Mesothelial cell of epicardium (in vitro differentiated cells): ENCODE measurements at regions not wholly inside any gene's neighbourhood (a gene's known extent, or its start where the extent isn't known, plus 50 kb on each side); places are given as distances from the start of the nearest gene placed in this dataset.

Experiments used
- DNase-seq, 2 experiments: peaks; one replicate each; pipeline ENCODE4 v3.0.0; 2021; ENCODE audit warnings: low spot score in 2 of 2; ENCODE audit not compliant: unreplicated experiment in 2 of 2
- H3K27ac Mint-ChIP-seq: 2 replicates; pipeline ENCODE4 v1.8.0; 2021; ENCODE audit warnings: mixed read lengths
- H3K27me3 Mint-ChIP-seq: 2 replicates; pipeline ENCODE4 v1.8.0; 2021; ENCODE audit warnings: low read depth, mixed read lengths
- H3K36me3 Mint-ChIP-seq: 2 replicates; pipeline ENCODE4 v1.8.0; 2021; ENCODE audit warnings: mixed read lengths
- H3K4me1 Mint-ChIP-seq: 2 replicates; pipeline ENCODE4 v1.8.0; 2021; ENCODE audit warnings: mixed read lengths
- H3K4me3 Mint-ChIP-seq: 2 replicates; pipeline ENCODE4 v1.8.0; 2021; ENCODE audit warnings: mild to moderate bottlenecking, moderate library complexity, mixed read lengths
- H3K9me3 Mint-ChIP-seq: 2 replicates; pipeline ENCODE4 v1.8.0; 2021; ENCODE audit warnings: mixed read lengths
- CTCF ChIP-seq: fragments of 200-600 bp; sonication (generic); IDR thresholded peaks from one replicate; pipeline ENCODE4 v1.5.0; 2021; ENCODE audit warnings: antibody characterized with exemption; ENCODE audit not compliant: unreplicated experiment

GRCh38 chr2:78592491-78592890 is 433.0 kb upstream of the REG3G start:
- H3K27me3 Mint-ChIP-seq: no peaks in the 10 kb centered on the region
- no peaks in the 10 kb centered on the region for H3K36me3 Mint-ChIP-seq
- H3K4me3 Mint-ChIP-seq: no peak overlapping the region
- no peak for DNase-seq
- H3K4me1 Mint-ChIP-seq: no peaks in the 10 kb centered on the region
- H3K9me3 Mint-ChIP-seq: peaks cover 11% of the 10 kb centered on the region
- no peak overlapping the region for H3K27ac Mint-ChIP-seq
- no peak for TF ChIP-seq CTCF

GRCh38 chr2:78601113-78601512 is 424.4 kb upstream of the REG3G start:
- H3K4me1 Mint-ChIP-seq: no peaks in the 10 kb centered on the region
- H3K36me3 Mint-ChIP-seq: no peaks in the 10 kb centered on the region
- no peak overlapping the region for H3K4me3 Mint-ChIP-seq
- no peak for TF ChIP-seq CTCF
- H3K27me3 Mint-ChIP-seq: no peaks in the 10 kb centered on the region
- peaks cover 7% of the 10 kb centered on the region for H3K9me3 Mint-ChIP-seq
- no peak for DNase-seq
- no peak overlapping the region for H3K27ac Mint-ChIP-seq

- no peaks in the 10 kb centered on the region for H3K36me3 Mint-ChIP-seq
- no peaks in the 10 kb centered on the region for H3K27me3 Mint-ChIP-seq
- no peak overlapping the region for H3K4me3 Mint-ChIP-seq
- no peaks in the 10 kb centered on the region for H3K4me1 Mint-ChIP-seq
- no peak for DNase-seq
- H3K9me3 Mint-ChIP-seq: peaks cover under 1% of the 10 kb centered on the region
- H3K27ac Mint-ChIP-seq: no peak overlapping the region
- no peak for TF ChIP-seq CTCF
Observed at GRCh38 chr2:78602862-78603261, 422.6 kb upstream of the REG3G start.

GRCh38 chr2:78606895-78607294 is 418.6 kb upstream of the REG3G start:
- TF ChIP-seq CTCF: no peak
- Mint-ChIP-seq H3K9me3 (no peaks in the 10 kb centered on the region), H3K4me1 (no peaks in the 10 kb centered on the region), H3K27ac (no peak overlapping the region), H3K36me3 (no peaks in the 10 kb centered on the region), H3K4me3 (no peak overlapping the region), H3K27me3 (no peaks in the 10 kb centered on the region)
- no peak for DNase-seq

- Mint-ChIP-seq H3K36me3 (no peaks in the 10 kb centered on the region), H3K9me3 (no peaks in the 10 kb centered on the region), H3K27me3 (peaks cover 1% of the 10 kb centered on the region), H3K4me3 (no peak overlapping the region), H3K4me1 (no peaks in the 10 kb centered on the region), H3K27ac (no peak overlapping the region)
- no peak for TF ChIP-seq CTCF
- no peak for DNase-seq
Observed at GRCh38 chr2:78614726-78615125, 410.8 kb upstream of the REG3G start.

GRCh38 chr2:78615956-78616355 is 409.5 kb upstream of the REG3G start:
- no peaks in the 10 kb centered on the region for H3K36me3 Mint-ChIP-seq
- no peaks in the 10 kb centered on the region for H3K9me3 Mint-ChIP-seq
- TF ChIP-seq CTCF: no peak
- H3K27ac Mint-ChIP-seq: no peak overlapping the region
- no peaks in the 10 kb centered on the region for H3K4me1 Mint-ChIP-seq
- DNase-seq: no peak
- H3K4me3 Mint-ChIP-seq: no peak overlapping the region
- peaks cover 1% of the 10 kb centered on the region for H3K27me3 Mint-ChIP-seq
